Esophagus muscularis mucosa (tissue), 4 donors: ENCODE measurements at regions not wholly inside any gene's neighbourhood (a gene's known extent, or its start where the extent isn't known, plus 50 kb on each side); places are given as distances from the start of the nearest gene placed in this dataset.

Source experiments
- DNase-seq: peaks from one replicate; pipeline ENCODE4 v3.0.0-alpha.2; 2017; ENCODE audit errors: extremely low spot score
- H3K27ac ChIP-seq, 4 donors: fragments of 200-600 bp; sonication (generic); replicated peaks in 1 of 4; 1 replicate in 3 of 4; 2 replicates in 1 of 4; pipeline ENCODE4 v1.5.1; 2016 to 2019; ENCODE audit warnings: mild to moderate bottlenecking in 1 of 4
- H3K27me3 ChIP-seq, 4 donors: fragments of 200-600 bp; sonication (generic); one replicate each; pipeline versions ENCODE4 v1.5.1 to v1.6.0; 2016 to 2019
- H3K36me3 ChIP-seq, 4 donors: fragments of 200-600 bp; sonication (generic); one replicate each; pipeline ENCODE4 v1.5.1; 2016 to 2019
- H3K4me1 ChIP-seq, 4 donors: fragments of 200-600 bp; sonication (generic); one replicate each; pipeline ENCODE4 v1.5.1; 2016 to 2019
- H3K4me3 ChIP-seq, 4 donors: fragments of 200-600 bp; sonication (generic); 1 replicate in 2 of 4; 2 replicates in 2 of 4; pipeline ENCODE4 v1.5.1; 2016 to 2019; ENCODE audit warnings: mild to moderate bottlenecking in 4 of 4, moderate library complexity in 1 of 4
- H3K9me3 ChIP-seq, 4 donors: fragments of 200-600 bp; sonication (generic); 1 replicate in 3 of 4; 2 replicates in 1 of 4; pipeline ENCODE4 v1.5.1; 2016 to 2019
- EP300 ChIP-seq: sonication (generic); formaldehyde crosslinking; IDR thresholded peaks from one replicate; pipeline ENCODE4 v1.6.1; 2017; ENCODE audit warnings: antibody characterized with exemption
- POLR2A ChIP-seq: fragments of 450-650 bp; IDR thresholded peaks from one replicate; pipeline ENCODE4 v1.6.1; 2017; ENCODE audit warnings: antibody characterized with exemption, moderate library complexity, mild to moderate bottlenecking, low read depth
- POLR2AphosphoS5 ChIP-seq, 2 donors: sonication (generic); formaldehyde crosslinking; IDR thresholded peaks; one replicate each; pipeline ENCODE4 v1.6.1; 2017; ENCODE audit warnings: antibody characterized with exemption in 2 of 2
- WGBS: methylation state at CpG from one replicate; pipeline ENCODE4 v1.1.5; 2018; 5-methylcytosine and 5-hydroxymethylcytosine counted together
- intact Hi-C: fragments of 100-400 bp; cut with DNase I; formaldehyde crosslinking; loops from one replicate; pipeline ENCODE4 v1.15.1; 2023
- TF ChIP-seq, protein P1 (sequence below), 3 experiments: fragments of 200-600 bp in 2 of 3; fragments of 450-650 bp in 1 of 3; sonication (generic) in 2 of 3; IDR thresholded peaks; one replicate each; pipeline ENCODE4 v1.5.1; 2017 to 2019; ENCODE audit warnings: antibody characterized with exemption in 3 of 3, mild to moderate bottlenecking in 2 of 3, moderate library complexity in 1 of 3

DNA sequence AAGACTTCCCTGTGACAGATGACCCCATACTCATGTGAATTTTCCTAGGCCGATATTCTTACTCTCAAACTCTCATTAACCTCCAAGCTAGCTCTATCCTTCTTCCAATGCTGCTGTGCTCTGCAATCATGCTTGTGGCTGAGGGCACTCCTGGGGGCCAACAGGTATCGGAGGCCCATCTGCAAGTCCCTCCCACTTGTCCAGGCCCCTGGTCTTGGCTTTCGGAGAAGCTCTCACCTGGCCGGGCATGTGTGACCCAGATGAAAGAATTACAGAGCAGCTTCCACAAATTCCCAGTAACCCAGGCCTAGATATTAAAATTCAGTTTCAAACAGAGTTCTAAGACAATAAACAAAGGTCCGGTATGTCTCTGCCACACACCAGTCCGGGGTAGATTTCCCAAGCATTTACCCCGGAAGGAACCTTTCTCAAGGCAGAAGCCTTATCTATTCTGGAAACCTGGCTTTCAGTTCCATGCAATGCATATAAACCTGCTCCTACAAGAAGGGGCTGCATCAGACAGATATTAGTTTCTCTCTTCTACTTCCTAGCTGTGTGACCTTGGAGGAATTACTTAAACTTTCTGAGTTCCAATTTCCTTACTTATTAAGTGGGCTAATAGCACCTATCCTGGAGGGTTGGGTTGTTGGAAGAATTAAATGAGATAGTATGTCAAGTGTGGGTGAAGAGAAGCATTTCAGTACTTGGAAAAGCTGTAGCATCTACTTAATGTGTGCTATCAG is 270.8 kb downstream of the PTTG2 start:
- peak; percentile 60 for DNase-seq
- 90% methylated on average over 6 of the region's 7 CpGs for WGBS
- TF ChIP-seq POLR2A, result no peak
- TF ChIP-seq EP300, result no peak
- TF ChIP-seq, protein P1, sequence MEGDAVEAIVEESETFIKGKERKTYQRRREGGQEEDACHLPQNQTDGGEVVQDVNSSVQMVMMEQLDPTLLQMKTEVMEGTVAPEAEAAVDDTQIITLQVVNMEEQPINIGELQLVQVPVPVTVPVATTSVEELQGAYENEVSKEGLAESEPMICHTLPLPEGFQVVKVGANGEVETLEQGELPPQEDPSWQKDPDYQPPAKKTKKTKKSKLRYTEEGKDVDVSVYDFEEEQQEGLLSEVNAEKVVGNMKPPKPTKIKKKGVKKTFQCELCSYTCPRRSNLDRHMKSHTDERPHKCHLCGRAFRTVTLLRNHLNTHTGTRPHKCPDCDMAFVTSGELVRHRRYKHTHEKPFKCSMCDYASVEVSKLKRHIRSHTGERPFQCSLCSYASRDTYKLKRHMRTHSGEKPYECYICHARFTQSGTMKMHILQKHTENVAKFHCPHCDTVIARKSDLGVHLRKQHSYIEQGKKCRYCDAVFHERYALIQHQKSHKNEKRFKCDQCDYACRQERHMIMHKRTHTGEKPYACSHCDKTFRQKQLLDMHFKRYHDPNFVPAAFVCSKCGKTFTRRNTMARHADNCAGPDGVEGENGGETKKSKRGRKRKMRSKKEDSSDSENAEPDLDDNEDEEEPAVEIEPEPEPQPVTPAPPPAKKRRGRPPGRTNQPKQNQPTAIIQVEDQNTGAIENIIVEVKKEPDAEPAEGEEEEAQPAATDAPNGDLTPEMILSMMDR (IDR thresholded peaks at IDR 0.05), result no peak
- no peak for TF ChIP-seq POLR2AphosphoS5 (IDR thresholded peaks at IDR 0.05)
- H3K27me3 ChIP-seq, result no peaks in the 10 kb centered on the region
- intact Hi-C loops, result no loop called here
- H3K4me3 ChIP-seq, result no peak overlapping the region
- peaks cover 0 to 6% (median 3%) of the 10 kb centered on the region in 4 donors for H3K4me1 ChIP-seq
- H3K9me3 ChIP-seq, result no peaks in the 10 kb centered on the region
- no peak overlapping the region for H3K27ac ChIP-seq
- no peaks in the 10 kb centered on the region for H3K36me3 ChIP-seq

DNA sequence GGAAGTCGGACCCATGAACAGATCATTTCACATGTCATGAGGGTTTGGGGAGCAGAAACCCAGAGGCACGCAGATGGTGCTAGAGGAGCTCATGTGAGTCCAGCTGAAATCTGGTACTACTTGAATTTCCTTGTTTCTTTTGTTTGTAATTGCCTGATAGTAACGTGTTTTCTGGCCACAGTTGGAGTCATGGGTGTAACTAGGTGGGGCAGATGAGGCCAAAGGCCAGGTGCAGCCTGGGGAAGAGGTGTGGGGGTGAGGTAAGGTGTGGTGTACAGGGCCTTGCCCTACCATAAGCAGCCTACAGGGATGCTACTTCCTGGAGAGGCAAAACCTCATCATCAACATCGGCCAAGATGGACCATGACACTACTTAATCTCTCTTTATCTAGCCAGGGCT is 271.4 kb downstream of the PTTG2 start:
- Histone ChIP-seq H3K27ac (no peak overlapping the region), H3K27me3 (no peaks in the 10 kb centered on the region), H3K4me3 (no peak overlapping the region), H3K36me3 (no peaks in the 10 kb centered on the region), H3K9me3 (no peaks in the 10 kb centered on the region), H3K4me1 (peaks cover 0 to 9% (median 5%) of the 10 kb centered on the region in 4 donors)
- intact Hi-C loops, result no loop called here
- TF ChIP-seq POLR2A, result no peak
- TF ChIP-seq, protein P1 (IDR thresholded peaks at IDR 0.05), result no peak
- no peak for TF ChIP-seq POLR2AphosphoS5 (IDR thresholded peaks at IDR 0.05)
- no peak for TF ChIP-seq EP300
- WGBS, result 93% methylated on average over 3 of the region's 4 CpGs
- DNase-seq, result no peak

DNA sequence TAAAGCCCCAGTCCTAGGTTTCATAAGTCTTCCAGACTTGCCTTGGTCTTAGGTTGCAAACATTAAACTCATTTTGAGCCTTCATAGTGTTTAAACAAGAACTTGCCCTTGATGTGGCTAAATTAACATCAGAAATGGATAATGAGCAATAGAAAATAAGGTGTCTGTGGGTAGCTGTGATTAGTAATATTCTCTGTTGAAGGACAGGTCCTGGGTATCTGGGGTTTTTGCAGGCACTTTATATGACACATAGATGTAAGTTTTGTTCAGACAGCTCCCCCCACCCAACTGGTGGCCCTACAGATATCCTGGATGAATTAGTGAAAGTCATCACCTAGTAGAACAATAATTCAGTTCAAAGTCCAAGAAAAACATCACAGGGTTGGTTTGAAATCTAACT is 272.5 kb downstream of the PTTG2 start:
- no peak for TF ChIP-seq POLR2AphosphoS5 (IDR thresholded peaks at IDR 0.05)
- TF ChIP-seq POLR2A, result no peak
- no peak for TF ChIP-seq EP300
- TF ChIP-seq, protein P1 (IDR thresholded peaks at IDR 0.05), result no peak
- H3K9me3 ChIP-seq, result no peaks in the 10 kb centered on the region
- no peaks in the 10 kb centered on the region for H3K27me3 ChIP-seq
- intact Hi-C loops, result no loop called here
- no peak for DNase-seq
- H3K4me1 ChIP-seq, result peaks cover 0 to 9% (median 5%) of the 10 kb centered on the region in 4 donors
- H3K36me3 ChIP-seq, result no peaks in the 10 kb centered on the region
- no peak overlapping the region for H3K4me3 ChIP-seq
- H3K27ac ChIP-seq, result no peak overlapping the region

DNA sequence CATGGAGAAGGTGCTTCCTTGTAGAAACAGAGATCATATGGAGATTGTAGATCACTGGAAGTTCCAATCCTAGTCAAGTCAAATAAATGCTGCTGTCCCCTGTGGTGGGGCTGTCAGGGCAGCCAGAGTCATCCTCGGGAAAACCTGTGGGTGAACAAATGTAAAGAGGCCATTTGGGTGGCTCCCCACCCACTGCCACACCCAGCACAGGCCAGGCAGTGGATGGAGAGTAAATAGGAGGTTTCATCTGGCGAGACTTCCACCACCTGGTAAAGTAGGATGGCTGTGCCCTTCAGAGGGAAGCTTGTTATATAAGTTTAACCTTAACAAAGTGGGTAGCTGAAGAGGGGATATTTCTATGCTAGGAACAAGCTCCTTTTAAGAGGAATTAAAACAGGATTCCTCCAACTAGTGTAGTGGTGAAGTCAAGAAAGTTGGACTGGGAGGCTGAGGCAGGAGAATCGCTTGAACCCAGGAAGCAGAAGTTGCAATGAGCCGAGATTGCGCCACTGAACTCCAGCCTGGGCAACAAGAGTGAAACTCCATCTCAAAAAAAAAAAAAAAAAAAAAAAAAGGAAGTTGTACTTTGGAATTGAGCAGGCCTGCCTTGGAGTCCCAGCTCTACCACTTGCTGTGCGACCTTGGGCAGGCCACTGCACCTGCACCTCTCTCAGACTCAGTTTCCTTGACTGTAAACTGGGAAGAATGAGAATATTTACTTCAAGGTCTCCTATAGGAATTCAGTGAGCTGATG is 273.7 kb downstream of the PTTG2 start:
- Histone ChIP-seq H3K27me3 (no peaks in the 10 kb centered on the region), H3K36me3 (no peaks in the 10 kb centered on the region), H3K27ac (no peak overlapping the region), H3K9me3 (no peaks in the 10 kb centered on the region), H3K4me3 (no peak overlapping the region), H3K4me1 (peaks cover 0 to 9% (median 5%) of the 10 kb centered on the region in 4 donors)
- WGBS, result 82% methylated on average over 6 of the region's 6 CpGs
- peak; percentile 42 for DNase-seq
- TF ChIP-seq EP300 (no peak), POLR2A (no peak), POLR2AphosphoS5 (IDR thresholded peaks at IDR 0.05) (no peak)
- TF ChIP-seq, protein P1 (IDR thresholded peaks at IDR 0.05), result no peak
- intact Hi-C loops, result no loop called here
